GM18520 (cell line): ENCODE measurements at regions not wholly inside any gene's neighbourhood (a gene's known extent, or its start where the extent isn't known, plus 50 kb on each side); places are given as distances from the start of the nearest gene placed in this dataset.

Source experiments
- ATAC-seq: cut with Tn5 transposase; IDR thresholded peaks from one replicate; pipeline ENCODE4 v1.9.1; 2021; ENCODE audit not compliant: unreplicated experiment

- ATAC-seq = no peak
Measured at GRCh38 chr9:78782858-78783257, 485.9 kb downstream of the PSAT1 start.

- ATAC-seq = no peak
Measured at GRCh38 chr9:78783743-78784142, 486.8 kb downstream of the PSAT1 start.

GRCh38 chr9:78786794-78787193 lies 489.9 kb downstream of the PSAT1 start:
- ATAC-seq = no peak

GRCh38 chr9:78788101-78788500 lies 491.2 kb downstream of the PSAT1 start:
- no peak for ATAC-seq

GRCh38 chr9:78791779-78792178 lies 494.9 kb downstream of the PSAT1 start:
- ATAC-seq = no peak

- no peak for ATAC-seq
Measured at GRCh38 chr9:78792745-78793144, 495.8 kb downstream of the PSAT1 start.

GRCh38 chr9:78805771-78806170 lies 508.8 kb downstream of the PSAT1 start:
- ATAC-seq = no peak

- no peak for ATAC-seq
Measured at GRCh38 chr9:78806492-78807160, 509.7 kb downstream of the PSAT1 start.

- no peak for ATAC-seq
Measured at GRCh38 chr9:78807286-78807685, 510.4 kb downstream of the PSAT1 start.

GRCh38 chr9:78808048-78808447 lies 511.1 kb downstream of the PSAT1 start:
- no peak for ATAC-seq

- no peak for ATAC-seq
Measured at GRCh38 chr9:78811622-78812276, 514.8 kb downstream of the PSAT1 start.

GRCh38 chr9:78812665-78813064 lies 515.7 kb downstream of the PSAT1 start:
- no peak for ATAC-seq

- ATAC-seq = no peak
Measured at GRCh38 chr9:78813602-78814180, 516.8 kb downstream of the PSAT1 start.

GRCh38 chr9:78821126-78821822 lies 524.3 kb downstream of the PSAT1 start:
- ATAC-seq = peak; percentile 75

GRCh38 chr9:78826527-78826926 lies 529.6 kb downstream of the PSAT1 start:
- ATAC-seq = no peak

GRCh38 chr9:78828521-78828920 lies 531.6 kb downstream of the PSAT1 start:
- no peak for ATAC-seq

GRCh38 chr9:78830301-78830700 lies 533.4 kb downstream of the PSAT1 start:
- ATAC-seq = no peak

- no peak for ATAC-seq
Measured at GRCh38 chr9:78831726-78832125, 534.8 kb downstream of the PSAT1 start.

- no peak for ATAC-seq
Measured at GRCh38 chr9:78835928-78836450, 539.1 kb downstream of the PSAT1 start.

GRCh38 chr9:78839252-78839651 lies 542.3 kb downstream of the PSAT1 start:
- no peak for ATAC-seq

GRCh38 chr9:78848061-78848460 lies 551.1 kb downstream of the PSAT1 start:
- no peak for ATAC-seq

GRCh38 chr9:78856144-78856543 lies 559.2 kb downstream of the PSAT1 start:
- no peak for ATAC-seq
